AG09309 (cell line): ENCODE measurements at regions not wholly inside any gene's neighbourhood (a gene's known extent, or its start where the extent isn't known, plus 50 kb on each side); places are given as distances from the start of the nearest gene placed in this dataset.

ENCODE experiments used
- DNase-seq: peaks from one replicate; pipeline ENCODE4 v3.0.0-alpha.2; 2010; ENCODE audit warnings: low read depth
- H3K4me3 ChIP-seq: 2 replicates; pipeline ENCODE4 v1.5.1; 2011; ENCODE audit warnings: mild to moderate bottlenecking, low read depth, low read length, moderate library complexity; ENCODE audit not compliant: control insufficient read depth
- CTCF ChIP-seq: IDR thresholded peaks from 2 replicates; pipeline ENCODE4 v1.5.1; 2011; ENCODE audit warnings: mild to moderate bottlenecking, low read depth, low read length, inconsistent platforms; ENCODE audit not compliant: insufficient read depth, control insufficient read depth; ENCODE audit errors: missing control alignments

- no peak for TF ChIP-seq CTCF
- DNase-seq, result no peak
Measured at GRCh38 chr6:22800451-22800850, 231.1 kb downstream of the HDGFL1 start.

GRCh38 chr6:22801831-22802230, 232.5 kb downstream of the HDGFL1 start:
- H3K4me3 ChIP-seq, result no peak overlapping the region
- DNase-seq, result no peak
- TF ChIP-seq CTCF, result no peak

More at GRCh38 chr6:22800451-22800850, 231.1 kb downstream of the HDGFL1 start:
- H3K4me3 ChIP-seq, result no peak overlapping the region

- no peak for TF ChIP-seq CTCF
- DNase-seq, result no peak
- H3K4me3 ChIP-seq, result no peak overlapping the region
Measured at GRCh38 chr6:22804620-22805261, 235.4 kb downstream of the HDGFL1 start.

- no peak for TF ChIP-seq CTCF
- no peak for DNase-seq
- H3K4me3 ChIP-seq, result no peak overlapping the region
Measured at GRCh38 chr6:22807261-22807660, 237.9 kb downstream of the HDGFL1 start.

GRCh38 chr6:22807818-22808217, 238.5 kb downstream of the HDGFL1 start:
- no peak for TF ChIP-seq CTCF
- DNase-seq, result no peak
- H3K4me3 ChIP-seq, result no peak overlapping the region

GRCh38 chr6:22808466-22808865, 239.1 kb downstream of the HDGFL1 start:
- DNase-seq, result no peak
- TF ChIP-seq CTCF, result no peak
- H3K4me3 ChIP-seq, result no peak overlapping the region
